A549 (cell line): ENCODE measurements at regions not wholly inside any gene's neighbourhood (a gene's known extent, or its start where the extent isn't known, plus 50 kb on each side); places are given as distances from the start of the nearest gene placed in this dataset.

Source experiments
- CBX2 ChIP-seq: fragments of 200-600 bp; sonication (generic); IDR thresholded peaks from 2 replicates; pipeline ENCODE4 v1.6.1; 2016; ENCODE audit warnings: low read depth, mild to moderate bottlenecking, borderline replicate concordance
- CHD4 ChIP-seq: fragments of 200-600 bp; sonication (generic); IDR thresholded peaks from 2 replicates; pipeline ENCODE4 v1.6.1; 2016; ENCODE audit warnings: antibody characterized with exemption, mild to moderate bottlenecking, borderline replicate concordance
- EP300 ChIP-seq, 2 experiments: fragments of >200 bp; sonication (Bioruptor Twin); formaldehyde crosslinking; IDR thresholded peaks; 2 replicates in 1 of 2; 3 replicates in 1 of 2; pipeline ENCODE4 v1.6.1; 2016 to 2017
- MAFK ChIP-seq: fragments of 450-650 bp; IDR thresholded peaks from 2 replicates; pipeline ENCODE4 v1.6.1; 2014; ENCODE audit not compliant: partially characterized antibody
- MAZ ChIP-seq: fragments of 150-350 bp; IDR thresholded peaks from 2 replicates; pipeline ENCODE4 v1.6.1; 2014; ENCODE audit warnings: antibody characterized with exemption, low read depth, low read length, borderline replicate concordance
- POLR2A ChIP-seq: IDR thresholded peaks from 2 replicates; pipeline ENCODE4 v1.6.1; 2012; ENCODE audit warnings: mild to moderate bottlenecking, low read length
- RCOR1 ChIP-seq: fragments of 150-350 bp; IDR thresholded peaks from 2 replicates; pipeline ENCODE4 v1.6.1; 2014; ENCODE audit warnings: antibody characterized with exemption, low read length, low read depth
- TF ChIP-seq, protein P1 (sequence below): fragments of >200 bp; sonication (Bioruptor Twin); formaldehyde crosslinking; IDR thresholded peaks from 3 replicates; pipeline ENCODE4 v1.5.1; 2016

- TF ChIP-seq CBX2 (no peak), RCOR1 (no peak), CHD4 (no peak), POLR2A (no peak), EP300 (IDR thresholded peaks at IDR 0.05) (no peak), MAZ (no peak), MAFK (no peak)
- TF ChIP-seq, protein P1, sequence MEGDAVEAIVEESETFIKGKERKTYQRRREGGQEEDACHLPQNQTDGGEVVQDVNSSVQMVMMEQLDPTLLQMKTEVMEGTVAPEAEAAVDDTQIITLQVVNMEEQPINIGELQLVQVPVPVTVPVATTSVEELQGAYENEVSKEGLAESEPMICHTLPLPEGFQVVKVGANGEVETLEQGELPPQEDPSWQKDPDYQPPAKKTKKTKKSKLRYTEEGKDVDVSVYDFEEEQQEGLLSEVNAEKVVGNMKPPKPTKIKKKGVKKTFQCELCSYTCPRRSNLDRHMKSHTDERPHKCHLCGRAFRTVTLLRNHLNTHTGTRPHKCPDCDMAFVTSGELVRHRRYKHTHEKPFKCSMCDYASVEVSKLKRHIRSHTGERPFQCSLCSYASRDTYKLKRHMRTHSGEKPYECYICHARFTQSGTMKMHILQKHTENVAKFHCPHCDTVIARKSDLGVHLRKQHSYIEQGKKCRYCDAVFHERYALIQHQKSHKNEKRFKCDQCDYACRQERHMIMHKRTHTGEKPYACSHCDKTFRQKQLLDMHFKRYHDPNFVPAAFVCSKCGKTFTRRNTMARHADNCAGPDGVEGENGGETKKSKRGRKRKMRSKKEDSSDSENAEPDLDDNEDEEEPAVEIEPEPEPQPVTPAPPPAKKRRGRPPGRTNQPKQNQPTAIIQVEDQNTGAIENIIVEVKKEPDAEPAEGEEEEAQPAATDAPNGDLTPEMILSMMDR, result no peak
Measured at GRCh38 chr16:6916946-6917345, 415.7 kb upstream of the RBFOX1 start.
